ENCODE measurements at regions not wholly inside any gene's neighbourhood (a gene's known extent, or its start where the extent isn't known, plus 50 kb on each side); places are given as distances from the start of the nearest gene placed in this dataset.

DNA sequence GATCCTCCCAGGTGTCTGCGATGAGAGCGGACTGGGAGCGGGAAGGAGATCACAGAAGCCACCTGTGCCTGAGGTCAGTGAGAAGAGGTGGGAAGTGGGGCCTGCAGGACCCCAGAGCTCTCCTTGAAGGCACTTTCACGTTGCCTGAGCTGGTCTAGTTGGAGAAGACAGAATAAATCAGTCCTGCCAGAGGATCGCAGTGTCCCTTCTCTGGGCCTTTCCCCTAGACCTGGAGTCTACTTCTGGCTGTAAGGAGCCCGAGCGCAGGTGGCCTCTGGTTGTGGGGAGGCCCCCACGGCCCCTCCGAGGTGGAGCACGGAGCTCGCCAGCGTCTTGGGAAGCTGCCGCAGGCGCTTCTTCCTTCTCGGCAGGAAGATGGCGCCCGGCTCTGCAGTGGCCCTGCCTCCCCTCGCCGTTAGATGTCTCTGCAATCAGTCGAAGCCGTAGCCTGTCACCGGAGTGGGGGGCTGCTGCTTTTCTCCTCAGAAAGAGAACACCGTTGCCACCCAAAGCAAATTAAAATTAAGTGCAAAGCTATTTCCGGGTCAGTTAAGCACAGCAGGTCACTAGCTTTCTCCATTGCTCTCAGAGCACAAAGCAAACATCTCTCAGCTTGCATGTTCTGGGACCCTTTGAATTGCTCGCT is 212.0 kb upstream of the MYT1L start:
- DNase-seq = no peak

DNA sequence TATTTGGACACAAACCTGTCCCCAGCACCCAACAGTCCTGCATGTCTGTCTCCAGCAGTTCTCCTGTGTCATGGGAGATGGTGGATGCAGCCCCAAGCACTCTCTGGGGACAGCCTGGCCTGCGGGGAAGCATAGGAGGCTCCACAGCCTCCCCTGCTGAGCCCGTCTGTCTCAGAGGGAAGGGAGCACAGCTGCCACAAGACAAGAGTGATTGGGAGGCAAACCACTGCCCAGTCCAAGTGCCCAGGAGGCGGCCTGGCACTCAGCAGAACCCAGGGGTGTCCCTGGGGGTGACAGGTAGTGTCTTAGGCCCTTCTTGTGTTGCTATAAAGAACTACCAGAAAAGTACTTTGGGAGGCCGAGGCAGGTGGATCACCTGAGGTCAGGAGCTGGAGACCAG is 211.2 kb upstream of the MYT1L start:
- no peak for DNase-seq

DNA sequence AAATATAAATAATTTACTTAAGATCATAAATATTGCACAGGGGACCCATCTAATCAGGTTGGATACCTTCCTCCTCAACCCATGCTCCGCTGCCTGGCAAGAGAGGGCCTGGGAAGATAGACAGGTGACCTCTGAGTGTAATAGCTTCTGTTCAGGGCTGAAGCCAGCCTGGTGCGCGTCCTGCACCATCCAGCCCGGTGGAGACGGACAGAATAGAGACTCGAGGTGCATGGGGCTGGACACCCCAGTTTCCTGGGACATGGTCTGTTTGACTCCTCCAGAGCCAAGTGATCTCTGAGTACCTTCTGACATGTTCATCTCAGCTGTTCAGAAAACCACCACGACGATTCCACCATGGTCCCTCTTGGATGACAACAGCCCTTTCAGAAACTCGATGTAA is 209.3 kb upstream of the MYT1L start:
- DNase-seq = no peak

DNA sequence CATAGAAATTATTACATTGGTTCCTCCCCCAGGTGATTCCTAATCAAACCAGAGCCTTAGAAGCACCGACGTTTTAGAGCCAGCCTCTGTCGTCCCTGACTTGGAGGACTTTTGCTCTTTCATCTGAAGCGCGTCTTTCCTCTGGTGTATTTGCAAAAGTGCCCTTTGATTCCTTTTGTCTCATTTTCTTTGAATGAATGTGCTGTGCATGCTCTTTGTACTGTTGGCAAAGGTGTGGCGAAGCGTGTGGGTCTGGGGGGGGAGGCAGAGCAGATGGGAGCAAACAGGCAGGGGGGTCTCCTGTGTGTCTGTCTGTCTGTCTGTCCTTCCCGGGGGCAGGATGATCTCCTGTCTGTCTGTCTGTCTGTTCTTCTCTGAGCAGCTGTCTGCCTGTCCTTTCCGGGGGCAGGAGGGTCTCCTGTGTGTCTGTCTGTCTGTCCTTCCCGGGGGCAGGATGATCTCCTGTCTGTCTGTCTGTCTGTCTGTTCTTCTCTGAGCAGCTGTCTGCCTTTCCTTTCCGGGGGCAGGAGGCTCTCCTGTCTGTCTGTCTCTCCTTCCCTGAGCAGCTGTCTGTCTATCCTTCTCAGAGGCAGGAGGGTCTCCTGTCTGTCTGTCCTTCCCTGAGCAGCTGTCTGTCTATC is 205.5 kb upstream of the MYT1L start:
- DNase-seq = no peak

DNA sequence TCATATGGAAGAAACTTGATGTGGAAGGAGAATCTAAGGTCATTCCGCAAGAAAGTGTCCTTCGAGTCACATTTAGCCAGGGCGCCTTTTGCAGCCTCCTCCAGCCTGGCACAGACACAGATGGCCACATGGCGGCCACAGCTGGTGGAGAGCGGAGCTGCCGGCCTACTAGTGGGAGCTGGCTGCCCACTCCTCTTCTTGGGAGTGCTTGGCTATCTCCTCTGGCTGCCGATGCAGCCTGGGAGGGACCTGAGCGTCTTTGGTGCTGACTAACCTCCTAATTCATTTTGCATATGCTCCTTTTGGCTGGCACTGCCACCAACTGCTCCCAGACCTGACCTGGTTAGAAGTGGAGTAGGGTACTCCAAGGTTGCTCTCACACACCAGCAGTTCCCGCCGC is 199.3 kb upstream of the MYT1L start:
- DNase-seq = no peak

DNA sequence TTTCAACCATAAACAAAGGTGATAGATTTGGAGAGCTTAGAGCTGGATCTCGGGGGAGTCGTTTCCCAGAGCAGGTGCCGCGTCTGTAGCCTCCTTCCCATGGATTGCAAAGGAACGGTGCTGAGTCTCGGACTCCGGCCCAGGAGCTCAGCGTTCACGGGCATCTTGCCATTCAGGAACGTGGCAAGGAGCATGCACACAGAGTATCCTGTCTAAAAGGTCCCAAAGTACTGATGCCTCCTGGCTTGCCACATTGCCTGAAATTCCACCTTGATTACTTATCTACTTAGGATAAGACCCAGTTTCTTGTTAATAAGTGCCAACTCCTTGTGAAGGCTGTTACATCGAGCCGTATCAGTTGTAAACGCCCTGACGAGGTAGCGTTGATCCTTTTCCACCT is 197.8 kb upstream of the MYT1L start:
- DNase-seq = no peak

DNA sequence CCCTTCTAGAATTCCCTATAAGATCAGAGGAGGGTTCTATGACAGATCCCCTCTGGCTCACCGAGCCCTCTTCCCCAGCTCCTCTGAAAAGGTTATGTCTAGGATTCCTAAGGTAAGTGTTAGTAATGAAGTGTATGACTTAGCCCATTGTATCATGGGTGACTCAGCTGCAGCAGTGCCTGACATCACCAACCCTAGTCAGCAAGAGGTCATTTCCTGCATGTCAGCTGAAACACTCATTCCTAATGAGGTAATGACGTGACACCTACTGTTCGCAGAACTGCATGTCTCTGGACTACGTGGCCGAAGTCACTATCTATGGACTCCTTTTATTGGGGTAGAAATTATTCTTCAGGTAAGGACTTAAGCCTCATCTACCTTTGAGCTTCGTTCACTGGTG is 196.1 kb upstream of the MYT1L start:
- DNase-seq = no peak

DNA sequence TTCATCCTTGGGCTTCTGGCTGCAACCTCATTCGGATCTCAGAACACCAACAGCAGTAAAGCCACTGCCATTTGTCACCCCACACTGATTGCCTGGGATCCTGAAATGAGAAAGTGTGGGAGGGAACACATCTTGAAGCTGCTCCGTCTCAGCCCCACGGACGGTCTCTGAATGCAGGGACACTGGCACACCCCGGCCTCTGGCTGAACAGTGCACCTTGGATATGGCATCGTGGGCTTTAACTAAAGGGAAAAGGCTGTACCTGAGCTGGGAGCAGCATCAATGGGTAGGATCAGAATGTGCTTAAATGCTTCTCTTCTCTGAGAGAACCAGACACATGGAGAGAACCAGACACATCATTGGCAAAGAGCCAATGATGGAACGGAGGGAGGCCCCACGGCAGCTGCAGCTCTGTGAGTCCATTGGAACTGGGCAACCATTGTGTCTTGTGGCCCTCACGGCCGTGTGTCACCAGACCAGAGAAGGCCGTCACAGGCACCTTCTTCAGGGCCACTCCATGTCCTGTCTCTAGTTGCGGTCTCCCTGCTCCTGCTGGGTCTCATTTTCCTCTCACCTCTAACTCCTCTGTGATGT is 193.4 kb upstream of the MYT1L start:
- no peak for DNase-seq

DNA sequence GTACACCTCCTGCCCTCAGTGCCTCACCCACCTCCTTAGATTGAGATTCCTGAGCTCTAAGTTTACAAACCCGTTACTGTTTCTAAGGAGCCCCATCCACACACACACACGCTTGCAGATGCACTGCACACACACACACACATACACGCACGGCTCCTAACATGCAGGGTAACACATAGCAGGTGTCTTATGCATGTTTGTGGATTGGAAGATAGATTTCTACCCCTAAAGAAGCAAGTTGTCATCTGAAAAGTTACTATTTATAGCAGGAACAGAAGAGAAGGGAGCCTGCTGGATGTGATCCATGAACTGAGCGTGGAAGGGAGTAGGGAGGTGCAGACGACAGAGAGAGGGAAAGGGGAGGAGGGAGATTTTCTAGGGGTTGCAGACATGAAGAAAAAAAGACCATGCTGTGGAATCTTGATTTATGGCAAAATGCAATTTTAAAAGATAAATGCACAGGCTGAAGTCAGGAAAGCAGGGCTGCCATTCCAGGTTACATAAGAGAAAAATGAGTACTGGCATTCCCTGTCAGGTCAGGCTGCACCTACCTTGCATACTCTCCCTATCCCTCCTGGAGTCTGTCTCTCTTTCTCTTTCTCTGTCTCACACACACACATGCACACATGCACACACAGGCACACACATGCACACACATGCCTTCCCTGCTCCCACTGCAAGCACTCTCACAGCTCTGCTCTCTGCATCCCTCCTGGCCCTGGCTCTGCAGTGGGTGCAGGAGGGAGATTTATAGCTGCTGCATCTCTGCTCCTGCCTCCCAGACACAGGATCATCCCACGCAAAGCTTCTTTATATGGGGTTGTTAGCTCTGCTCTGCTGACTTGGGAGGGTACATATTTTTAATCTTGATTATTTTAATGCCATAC is 192.6 kb upstream of the MYT1L start:
- DNase-seq = no peak

DNA sequence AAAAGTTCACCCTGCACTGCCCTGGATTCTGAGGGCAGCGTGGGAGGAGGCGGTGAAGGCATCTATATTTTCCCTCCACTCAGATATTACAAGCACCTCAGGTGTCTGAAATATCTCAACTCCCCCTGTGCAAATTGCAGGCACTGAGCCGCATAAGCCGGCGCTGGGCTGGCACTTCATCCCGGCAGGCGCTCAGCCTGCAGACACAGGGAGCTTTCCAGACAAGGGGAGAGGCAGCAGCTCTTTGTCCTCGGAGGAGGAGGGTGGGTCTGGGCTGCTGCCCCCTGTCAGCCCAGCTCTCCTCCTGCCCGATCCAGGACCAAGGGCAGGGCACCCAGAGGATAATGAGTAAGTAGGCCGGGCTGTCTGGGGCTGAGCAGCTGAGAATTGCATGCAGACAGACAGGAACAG is 189.3 kb upstream of the MYT1L start:
- no peak for DNase-seq

DNA sequence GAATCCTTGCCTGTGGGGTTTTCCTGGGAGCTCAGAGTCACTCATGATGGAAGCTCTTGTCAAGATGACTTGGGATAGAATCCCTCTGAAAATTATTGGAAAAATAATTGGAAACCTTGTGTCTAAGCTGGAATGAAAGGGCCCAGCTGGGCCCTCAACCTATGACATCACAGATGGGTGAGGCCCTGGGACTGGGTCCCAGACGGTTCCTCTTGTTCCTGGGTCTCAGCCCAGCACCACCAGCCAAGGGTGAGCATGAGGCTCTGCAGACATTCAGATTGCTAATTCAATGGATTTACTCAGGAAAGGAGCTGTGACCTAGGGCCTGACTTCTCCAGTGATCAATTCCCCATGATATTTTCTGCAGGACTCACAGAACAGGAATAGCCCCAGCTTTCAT is 188.3 kb upstream of the MYT1L start:
- DNase-seq = no peak

DNA sequence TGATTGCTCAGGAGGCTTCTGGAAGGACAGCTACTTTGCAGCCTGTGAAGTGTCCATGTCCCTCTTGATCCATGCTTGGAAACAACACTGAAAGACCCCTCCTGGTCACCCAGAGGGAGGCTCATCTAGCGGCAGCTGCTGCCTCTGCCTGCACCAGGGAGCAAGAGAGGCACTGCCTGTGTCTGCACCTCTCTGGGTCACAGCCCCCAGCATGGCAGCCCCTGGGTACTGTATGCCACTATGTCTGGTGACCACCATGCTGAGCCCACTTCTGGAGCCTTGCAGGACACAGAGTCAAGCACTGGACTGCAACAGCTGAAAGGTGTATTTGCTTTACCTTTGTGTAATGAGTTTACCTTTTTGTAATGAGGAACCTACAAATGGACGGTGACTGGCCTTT is 186.3 kb upstream of the MYT1L start:
- no peak for DNase-seq

DNA sequence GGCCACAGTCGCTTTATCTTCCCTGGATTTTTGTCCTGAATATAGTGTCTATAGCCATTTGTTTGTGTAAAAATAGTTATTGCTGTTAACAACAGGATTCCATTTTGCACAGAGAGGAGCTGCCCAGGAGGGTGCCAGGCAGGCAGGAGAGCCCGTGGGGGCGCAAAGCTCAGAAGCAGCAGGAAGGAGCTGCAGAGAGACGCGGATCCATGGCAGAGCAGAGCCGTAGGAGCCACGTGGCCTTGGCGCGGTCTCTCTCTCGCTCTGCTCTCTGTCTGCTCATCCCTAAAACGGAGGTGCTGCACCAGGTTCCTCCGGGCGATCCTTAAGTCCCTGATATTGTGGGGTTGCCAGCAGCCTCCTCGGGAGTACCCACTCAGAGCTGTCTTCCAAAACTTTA is 185.3 kb upstream of the MYT1L start:
- no peak for DNase-seq

DNA sequence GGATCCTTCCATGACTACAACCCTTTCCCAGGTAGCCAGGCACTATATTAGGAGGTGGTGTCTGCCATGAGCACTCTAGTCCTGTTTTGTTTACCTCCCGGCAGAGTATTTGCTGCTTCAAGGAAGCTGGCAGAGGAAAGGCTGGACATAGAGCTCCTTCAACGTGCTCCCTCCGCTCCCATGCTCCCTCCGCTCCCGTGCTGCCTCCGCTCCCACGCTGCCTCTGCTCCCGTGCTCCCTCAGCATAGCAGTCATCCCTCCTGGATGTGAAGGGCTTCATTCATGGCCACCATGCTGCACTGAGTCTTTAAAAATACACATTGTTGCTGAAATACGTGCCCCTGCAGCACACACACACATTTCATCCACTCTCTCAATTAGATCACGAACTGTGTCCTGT is 181.9 kb upstream of the MYT1L start:
- no peak for DNase-seq

DNA sequence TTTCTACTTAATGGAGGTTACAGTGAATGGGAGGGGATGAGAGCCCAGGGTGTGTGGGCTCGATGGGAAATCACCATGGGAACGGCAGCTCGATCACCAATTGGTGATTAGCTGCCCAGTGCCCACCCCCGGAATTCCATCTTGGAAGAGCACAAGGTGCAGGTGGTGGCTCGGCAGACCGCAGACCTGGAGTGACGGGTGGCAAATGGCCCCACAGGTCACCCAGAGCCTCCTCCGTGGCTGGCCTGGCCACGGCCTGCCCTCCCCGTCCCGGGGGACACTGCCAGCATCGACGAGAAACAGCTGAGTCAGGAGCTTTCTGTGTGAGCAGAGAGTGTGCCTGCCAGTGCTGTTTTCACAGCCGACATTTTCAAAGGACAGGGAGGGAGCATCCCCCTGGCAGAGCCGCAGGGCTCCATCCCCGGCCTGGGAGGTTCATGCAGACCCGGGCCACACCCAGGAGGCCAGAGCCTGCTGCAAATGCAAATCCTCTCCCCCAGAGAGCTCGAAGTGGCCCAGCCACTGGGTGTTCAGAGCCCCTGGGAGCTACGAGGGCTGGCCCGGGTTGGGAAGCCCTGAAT is 176.4 kb upstream of the MYT1L start:
- no peak for DNase-seq

DNA sequence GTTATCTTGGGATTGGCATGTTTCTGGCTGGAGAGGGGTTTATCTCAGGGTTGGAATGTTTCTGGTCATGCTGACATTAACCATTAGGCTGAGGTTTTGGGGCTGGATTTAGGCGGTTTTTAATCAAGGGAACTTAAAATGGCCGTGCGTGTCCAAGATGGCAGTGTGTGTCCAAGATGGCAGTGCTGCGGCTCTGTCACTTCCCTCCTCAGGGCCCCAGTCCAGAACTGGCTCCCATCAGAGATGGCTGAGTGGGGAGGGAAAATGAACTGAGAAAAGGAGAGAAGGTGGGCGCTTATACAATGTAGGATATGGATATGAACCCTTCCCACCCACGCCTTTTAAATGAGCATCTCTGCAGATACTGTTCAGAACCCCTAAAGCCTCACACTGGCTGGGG is 175.5 kb upstream of the MYT1L start:
- DNase-seq = no peak

DNA sequence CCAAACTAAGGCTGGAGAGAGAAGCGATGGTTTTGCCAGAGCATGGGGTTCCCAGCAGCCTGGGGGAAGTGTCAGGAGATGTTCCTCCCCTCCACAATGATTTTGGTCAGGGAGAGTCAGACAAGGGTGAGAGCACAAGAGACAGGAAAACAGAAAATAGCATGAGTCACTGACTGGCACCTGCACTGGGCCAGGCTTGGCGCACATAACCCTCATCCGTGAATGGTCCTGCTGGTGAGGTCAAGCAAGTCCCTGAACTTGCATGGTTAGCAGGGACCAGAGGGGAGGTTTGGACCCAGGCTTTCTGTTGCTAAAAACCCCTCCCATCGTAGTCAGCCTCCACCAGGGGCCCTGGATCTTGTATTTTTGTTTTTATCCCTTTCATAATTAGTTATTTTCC is 174.5 kb upstream of the MYT1L start:
- DNase-seq = no peak

DNA sequence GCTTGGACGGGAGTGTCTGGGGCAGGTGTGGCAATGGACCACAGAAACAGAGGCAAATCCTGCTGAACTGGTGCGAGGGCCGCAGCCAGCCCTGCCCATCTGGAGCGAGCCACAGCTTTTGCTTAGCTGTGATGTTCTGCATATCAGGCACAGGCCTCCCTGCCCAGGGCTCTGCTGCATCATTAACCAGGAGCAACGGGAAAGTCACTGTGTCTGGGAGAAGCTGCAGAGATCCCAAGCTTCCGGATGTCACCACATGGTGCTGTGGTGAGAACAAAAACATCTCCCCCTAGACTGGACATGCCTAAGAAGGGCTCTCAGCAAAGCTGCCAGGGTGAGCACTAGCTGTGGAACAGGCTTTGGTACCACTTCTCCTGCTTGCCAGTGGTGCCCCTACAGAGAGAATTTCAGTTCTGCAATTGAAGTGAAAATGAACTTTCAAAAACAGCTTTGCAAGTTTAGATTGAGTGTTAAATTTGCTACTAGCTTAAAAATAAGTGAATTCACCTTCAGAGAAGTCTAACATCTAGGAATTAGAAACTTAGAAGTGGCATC is 172.9 kb upstream of the MYT1L start:
- no peak for DNase-seq

DNA sequence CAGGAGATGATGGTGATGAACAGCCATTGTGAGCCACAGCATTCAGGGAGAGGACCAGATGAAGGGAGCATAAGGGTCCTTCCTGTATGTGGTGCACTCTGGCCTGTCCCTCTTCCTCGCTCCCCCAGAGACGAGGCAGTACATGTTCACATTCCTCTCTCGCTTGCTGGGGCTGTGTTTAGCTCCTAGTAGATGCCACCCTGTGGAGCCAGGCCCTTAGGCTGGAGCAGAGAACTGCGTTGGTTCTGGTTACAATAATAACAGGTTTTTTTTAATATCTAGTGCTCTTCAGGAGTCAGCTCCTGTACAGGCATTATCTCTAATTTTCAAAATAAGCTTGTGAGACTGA is 171.1 kb upstream of the MYT1L start:
- no peak for DNase-seq

DNA sequence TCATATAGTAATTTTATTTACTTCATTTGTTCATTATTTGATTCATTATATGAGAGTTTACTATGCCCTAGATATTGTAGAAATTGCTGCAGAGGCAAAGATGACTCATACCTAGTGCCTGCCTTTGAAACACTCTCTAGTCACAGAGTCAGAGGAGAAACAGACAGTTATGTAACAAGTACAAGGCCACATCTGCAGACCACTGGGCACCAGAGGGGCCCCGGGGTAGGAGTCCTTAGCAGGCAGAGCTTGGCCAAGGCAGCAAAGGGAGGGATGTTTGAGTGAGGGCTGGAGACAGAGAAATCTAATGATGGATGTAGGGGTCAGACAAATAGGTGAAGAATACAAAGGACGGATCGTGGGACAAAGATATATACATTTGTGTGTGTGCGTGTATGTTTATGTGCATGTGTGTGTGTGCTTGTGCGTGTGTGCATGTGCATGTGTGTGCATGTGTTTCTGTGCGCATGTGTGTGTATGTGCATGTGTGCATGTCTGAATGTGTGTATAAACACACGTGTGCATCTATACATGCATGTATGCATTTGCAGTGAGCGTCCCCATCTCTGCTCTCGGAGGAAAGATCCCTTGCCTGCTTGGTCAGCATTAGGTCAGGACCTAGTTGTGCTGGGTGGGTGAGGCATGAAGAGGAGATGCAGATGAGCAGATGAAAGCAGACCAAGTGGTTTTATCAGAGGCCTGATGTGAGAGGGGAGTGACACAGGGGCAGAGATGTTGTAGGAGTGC is 170.6 kb upstream of the MYT1L start:
- no peak for DNase-seq

DNA sequence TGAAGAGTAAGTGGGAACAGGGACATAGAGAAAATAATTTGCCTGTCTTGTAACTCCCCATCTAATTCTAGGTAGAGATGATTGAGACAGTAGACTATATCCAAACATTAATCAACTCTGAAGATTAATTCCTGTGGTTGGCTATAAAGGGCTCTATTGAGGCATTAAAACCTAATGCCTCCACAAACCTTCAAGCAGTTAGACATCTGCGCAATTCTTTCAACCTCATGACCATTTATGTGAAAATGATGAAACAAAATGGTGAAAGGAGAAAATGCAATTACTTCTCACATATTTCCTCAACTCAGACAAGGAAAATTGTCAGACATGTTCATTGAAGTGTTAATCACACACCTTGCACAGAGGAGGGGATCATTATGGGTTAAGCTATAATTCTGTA is 164.5 kb upstream of the MYT1L start:
- no peak for DNase-seq

DNA sequence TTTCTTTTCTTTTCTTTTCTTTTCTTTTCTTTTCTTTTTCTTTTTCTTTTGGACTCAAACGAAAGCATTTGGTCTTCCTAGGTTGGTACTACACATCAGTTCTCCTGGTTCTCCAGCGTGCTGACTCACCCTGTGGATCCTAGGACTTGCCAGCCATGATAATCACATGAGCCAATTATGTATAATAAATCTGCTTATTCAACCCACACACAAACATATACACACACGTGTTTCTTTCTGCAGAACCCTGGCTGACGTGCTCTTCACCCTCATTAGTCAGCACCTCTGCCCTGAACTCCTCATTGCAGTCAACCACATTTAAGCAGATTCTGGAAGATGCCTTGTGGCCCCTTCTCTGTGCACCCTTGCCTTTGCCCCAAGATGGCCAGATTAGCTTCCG is 162.4 kb upstream of the MYT1L start:
- DNase-seq = no peak

DNA sequence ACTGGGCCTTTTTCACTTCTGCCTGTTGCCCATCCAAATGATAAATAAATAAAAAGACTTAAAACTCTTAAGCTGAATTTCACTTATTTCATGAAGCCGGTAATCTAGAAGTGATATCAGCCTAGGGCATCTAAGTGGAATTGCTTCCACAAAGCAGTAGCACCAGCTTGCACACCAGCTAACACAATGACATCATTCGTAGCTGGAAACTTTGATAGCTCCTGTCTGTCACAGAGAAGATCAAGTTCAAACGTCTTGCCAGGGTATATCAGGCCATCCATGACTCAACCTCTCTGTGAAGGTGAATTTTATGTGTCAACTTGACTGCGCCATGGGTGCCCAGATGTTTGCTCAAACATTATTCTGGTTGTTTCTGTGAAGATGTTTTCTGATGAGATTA is 161.7 kb upstream of the MYT1L start:
- DNase-seq = no peak

Data from fibroblast of skin of right biceps (primary cell).